ENCODE measurements at regions not wholly inside any gene's neighbourhood (a gene's known extent, or its start where the extent isn't known, plus 50 kb on each side); places are given as distances from the start of the nearest gene placed in this dataset.
"Not testable (repeated sequence)": the region's sequence is repeated elsewhere in the genome, so short reads cannot be mapped to it uniquely, and the experiment has no call there.

DNA sequence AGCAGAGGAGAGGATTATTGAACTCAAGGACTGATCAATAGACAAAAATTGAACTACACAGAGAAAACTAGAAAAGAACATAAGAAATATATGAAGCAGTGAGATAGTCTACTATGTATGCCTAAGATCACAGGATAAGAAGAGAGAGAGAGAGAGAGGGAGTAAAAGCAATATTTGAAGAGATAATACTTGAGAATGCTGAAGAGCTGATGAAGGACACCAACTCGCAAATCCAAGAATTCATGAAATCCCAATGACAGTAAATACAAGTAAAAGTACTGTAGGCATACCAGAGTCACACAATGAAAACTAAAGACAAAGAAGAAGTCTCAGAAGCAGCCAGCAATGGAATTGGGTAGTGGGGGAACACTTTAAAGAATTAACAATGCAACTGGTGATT lies 260.1 kb upstream of the SPAG17 start:
- no peak for DNase-seq

DNA sequence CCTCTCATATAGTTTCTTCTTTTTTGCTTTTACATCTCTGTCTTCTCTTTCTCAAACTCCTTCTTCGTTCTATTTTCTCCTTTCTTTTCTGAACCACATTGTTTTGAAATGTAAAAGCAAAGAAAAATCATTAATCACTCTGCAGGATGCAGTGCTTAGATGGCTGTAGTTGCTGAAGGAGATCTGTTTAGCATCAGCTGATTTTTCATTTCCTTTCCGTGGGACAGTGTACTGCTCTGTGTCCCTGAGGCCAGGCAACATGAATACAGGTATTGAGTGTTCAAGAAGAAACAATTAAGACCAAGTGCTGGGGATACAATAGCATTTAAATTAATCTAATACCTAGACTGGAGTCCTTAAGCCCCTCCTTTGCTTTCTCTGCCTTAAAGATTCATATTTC lies 257.2 kb upstream of the SPAG17 start:
- no peak for DNase-seq

GRCh38 chr1:118437664-118438063 lies 252.6 kb upstream of the SPAG17 start:
- no peak for DNase-seq

GRCh38 chr1:118429856-118430255 lies 244.8 kb upstream of the SPAG17 start:
- no peak for DNase-seq

DNA sequence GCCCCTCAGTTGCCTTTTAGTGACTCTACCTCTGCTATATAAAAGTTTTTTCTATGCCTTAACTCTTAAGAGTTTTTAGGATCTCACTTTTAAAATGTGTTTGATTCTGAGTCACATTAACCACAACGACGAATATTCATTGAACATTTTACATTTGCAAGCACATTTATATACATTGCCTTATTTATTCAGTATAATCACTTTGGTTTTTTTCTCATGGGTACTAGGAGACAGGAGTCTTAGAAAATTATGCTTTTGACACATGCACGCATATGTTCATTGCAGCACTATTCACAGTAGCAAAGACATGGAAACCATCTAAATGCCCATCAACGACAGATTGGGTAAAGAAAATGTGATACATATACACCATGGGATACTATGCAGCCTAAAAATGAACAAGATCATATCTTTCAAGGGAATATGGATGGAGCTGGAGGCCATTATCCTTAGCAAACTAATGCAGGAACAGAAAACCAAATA lies 236.9 kb upstream of the SPAG17 start:
- no peak for DNase-seq

- no peak for DNase-seq
Measured at GRCh38 chr1:118404024-118404423, 219.0 kb upstream of the SPAG17 start.

DNA sequence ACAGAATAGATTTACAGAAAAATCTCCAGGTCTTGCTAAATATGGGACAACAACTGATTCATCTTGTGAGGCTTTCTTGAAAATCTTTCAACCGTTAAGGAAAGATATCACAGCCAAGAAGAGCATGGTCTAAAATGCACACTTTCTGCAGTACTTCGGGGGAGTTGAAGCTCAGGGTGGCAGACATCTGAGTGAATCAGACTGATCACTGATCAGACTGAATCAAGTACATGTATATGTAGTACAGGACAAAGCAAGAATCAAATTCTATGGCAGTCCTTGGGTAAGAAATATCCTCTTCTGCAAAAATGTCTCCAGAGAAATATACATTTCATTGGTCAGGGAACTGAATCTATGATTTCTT lies 212.4 kb upstream of the SPAG17 start:
- DNase-seq = no peak

DNA sequence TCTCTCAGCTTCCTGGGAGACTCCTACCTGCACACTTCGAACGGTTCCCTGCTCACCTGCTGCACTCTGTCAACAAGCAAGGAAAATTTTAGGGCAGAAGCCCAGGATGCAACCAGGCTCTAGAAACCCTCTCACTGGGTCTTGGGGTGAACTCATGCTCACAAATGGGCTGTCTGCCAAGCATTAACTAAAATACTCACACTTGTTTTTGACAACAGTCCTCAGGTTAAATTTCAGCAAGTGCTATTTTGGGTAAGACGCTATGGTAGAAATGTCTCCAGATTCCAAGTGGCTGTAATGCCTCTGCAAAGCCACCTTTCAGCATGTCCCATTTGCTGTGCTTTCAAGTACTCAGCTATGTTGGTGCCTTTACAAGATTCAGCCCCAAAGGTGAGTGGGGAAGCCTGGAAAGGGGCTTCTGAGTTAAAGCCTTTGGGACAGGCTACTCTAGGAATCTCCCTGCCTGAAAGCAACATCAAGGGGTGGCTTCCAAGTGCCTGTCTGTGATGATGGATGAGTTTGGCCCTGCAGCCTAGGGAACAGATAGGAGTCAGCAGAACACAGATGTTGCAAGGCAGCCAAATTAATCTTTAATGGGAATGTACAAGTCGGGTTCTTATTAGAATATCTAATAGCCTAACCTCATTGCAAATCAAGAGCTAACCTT lies 211.9 kb upstream of the SPAG17 start:
- DNase-seq = no peak

- DNase-seq = no peak
Measured at GRCh38 chr1:118396279-118396678, 211.3 kb upstream of the SPAG17 start.

DNA sequence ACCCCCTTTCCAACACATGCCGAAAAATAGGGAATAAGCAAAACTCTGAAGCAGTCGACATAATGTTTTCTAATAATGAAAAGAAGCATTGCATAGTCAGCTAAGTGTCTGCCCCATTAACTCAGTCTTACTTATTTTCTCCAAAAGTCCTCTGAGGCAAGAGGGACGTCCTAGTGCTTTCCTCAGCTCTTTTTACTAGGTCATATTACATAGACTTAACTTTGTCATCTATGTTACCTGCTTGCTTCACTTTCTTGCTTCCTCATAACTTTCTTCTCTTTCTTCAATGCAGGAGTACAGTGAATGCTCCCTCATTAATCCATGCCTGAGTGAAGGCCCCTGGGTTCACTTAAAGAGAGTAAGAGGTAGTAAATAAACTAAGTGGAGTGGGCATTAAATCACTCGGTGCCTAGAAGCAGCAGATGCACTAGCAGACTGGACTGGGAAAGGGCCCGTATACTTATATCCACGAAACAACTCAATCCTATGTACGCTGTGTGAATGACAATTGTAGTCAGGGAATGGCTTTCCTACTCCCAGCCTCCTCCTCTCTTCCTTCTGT lies 210.5 kb upstream of the SPAG17 start:
- no peak for DNase-seq

GRCh38 chr1:118390955-118391354 lies 205.9 kb upstream of the SPAG17 start:
- DNase-seq = no peak

DNA sequence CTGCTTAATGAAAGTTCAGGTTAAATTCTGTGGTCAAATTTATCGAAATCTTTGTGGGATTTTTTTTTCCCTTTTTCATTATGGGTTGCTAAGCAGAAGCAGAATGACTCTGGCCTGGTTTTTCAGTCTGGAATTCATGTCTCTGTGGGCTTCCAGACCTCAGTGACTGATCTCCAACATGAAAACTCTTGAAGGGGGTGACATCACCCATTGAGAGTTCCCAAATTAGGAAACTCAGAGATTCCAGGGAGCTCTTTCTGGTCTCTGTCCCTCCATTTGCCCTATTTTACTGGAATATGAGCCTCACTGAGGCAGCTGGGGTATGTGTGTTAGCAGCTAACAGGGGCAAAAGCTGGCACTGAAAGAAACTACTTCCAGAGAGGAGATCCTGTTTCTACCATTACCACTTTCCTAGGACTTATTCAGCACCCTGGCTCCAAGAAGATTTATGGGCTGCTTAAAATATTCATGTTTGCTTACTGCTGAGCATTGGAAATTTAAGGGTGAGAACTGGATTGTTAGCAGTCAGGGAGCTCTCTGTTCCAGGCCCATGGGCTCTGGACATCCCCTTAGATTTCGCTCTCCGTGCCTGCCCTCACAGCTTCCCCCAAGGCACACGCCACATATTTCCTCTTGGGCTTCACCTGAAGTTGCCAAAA lies 203.4 kb upstream of the SPAG17 start:
- no peak for DNase-seq

DNA sequence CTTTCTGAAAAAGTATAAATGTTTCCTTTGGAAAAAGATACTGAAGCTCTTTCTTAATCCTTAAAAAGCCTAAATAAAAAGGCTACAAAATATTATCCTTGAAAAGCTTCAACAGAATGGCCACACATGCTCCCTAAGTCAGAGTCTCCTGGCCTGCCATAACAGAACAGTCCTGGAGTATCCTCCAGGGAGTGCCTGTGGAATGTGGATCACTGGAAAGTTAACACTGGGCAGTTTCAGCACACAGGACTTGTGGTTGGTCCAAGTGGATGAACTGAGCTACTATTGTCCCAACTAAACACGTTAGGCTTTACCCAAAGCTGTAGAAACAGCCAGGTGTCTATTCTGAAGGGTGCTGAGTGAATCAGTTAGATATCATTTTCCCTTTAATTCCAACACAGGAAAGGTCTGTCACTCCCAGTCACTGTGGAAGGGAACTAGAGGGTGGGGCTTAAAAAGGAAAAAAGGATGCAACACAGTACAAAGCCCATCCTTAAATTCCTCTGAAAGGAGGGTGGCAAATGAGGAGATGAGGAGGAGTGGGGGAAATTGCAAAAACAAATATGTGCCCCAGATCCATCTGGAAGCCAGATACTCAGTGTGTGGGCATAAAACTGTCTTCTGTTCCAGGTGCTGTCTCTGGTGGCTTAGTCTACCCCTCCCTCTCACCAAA lies 196.3 kb upstream of the SPAG17 start:
- DNase-seq = no peak

DNA sequence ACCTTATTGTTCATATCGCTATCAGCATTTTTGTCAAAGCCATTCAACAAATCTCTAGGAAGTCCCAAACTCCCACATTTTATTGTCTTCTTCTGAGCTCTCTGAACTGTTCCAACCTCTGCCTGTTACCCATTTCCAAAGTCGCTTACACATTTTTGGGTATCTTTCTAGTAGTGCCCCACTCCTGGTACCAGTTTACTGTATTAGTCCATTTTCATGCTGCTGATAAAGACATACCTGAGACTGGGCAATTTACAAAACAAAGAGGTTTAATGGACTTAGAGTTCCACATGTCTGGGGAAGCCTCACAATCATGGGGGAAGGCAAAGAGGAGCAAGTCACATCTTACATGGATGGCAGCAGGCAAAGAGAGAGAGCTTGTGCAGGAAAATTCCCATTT lies 192.2 kb upstream of the SPAG17 start:
- not testable (repeated sequence) for DNase-seq

GRCh38 chr1:118371612-118372011 lies 186.6 kb upstream of the SPAG17 start:
- DNase-seq = no peak

DNA sequence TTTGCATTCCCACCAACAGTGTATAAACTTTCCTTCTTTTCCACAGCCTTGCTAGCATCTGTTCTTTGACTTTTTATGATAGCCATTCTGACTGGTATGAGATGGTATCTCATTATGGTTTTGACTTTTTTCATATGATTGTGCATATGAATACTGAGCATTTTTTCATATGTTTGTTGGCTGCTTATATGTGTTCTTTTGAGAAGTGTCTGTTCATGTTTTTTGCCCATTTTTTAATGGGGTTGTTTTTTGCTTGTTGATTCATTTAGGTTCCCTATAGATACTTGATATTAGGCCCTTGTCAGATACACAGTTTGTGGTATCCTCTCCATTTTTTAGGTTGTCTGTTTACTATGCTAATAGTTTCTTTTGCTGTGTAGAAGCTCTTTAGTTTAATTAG lies 185.8 kb upstream of the SPAG17 start:
- DNase-seq = no peak

- DNase-seq = no peak
Measured at GRCh38 chr1:118366286-118366685, 181.3 kb upstream of the SPAG17 start.

DNA sequence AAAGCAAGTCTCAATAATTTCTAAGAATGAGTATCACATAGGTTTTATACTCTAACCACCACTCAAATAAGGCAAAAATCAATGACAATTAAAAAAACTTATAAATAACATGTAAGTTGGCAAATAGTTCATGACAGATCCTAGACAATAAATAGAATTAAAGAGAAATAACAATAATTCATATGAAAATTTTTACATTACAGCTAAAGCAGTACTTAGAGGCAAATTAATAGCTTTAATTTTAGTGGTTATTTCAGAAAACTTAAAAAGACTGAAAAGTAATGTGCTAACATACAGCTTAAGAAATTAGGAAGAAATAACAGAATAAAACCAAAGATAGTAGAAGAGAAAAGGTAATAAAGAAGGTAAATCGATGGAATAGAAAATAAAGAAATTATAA lies 179.9 kb upstream of the SPAG17 start:
- DNase-seq = no peak

DNA sequence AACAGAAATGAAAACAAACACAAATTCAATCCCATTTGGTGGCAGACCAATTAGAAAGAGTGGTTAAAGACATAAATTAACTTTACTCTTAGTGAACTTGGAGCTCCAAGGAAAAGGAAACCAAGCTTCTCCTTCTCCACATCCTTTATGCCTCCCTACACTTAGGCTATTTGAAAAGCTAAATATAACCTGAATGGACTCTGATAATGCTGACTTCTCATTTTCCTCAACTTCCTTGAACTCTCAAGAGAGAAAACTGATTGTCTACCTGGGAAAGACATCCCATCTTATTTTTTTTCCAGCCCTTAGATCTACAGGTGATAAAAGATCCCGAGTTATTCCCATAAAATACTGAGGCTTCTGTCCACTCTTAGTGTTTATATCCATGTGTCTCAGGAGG lies 178.4 kb upstream of the SPAG17 start:
- DNase-seq = no peak

DNA sequence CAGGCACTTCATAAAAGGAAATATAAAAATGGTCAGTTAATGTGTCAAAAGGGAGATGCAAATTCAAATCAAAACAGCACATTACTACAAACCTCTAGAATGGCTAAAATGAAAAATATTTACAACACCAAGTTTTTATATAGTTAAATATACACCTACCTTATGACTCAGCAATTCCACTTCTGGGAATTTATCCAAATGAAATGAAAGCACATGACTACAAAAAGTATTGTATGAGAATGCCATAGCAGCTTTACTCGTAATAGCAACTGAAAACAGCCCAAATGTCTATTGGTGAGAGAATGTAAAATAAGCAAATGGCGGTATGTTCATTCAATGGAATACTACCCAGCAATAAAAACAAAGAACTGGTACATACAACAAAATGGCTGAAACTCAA lies 175.8 kb upstream of the SPAG17 start:
- DNase-seq = no peak

- DNase-seq = no peak
Measured at GRCh38 chr1:118346936-118347335, 161.9 kb upstream of the SPAG17 start.

DNA sequence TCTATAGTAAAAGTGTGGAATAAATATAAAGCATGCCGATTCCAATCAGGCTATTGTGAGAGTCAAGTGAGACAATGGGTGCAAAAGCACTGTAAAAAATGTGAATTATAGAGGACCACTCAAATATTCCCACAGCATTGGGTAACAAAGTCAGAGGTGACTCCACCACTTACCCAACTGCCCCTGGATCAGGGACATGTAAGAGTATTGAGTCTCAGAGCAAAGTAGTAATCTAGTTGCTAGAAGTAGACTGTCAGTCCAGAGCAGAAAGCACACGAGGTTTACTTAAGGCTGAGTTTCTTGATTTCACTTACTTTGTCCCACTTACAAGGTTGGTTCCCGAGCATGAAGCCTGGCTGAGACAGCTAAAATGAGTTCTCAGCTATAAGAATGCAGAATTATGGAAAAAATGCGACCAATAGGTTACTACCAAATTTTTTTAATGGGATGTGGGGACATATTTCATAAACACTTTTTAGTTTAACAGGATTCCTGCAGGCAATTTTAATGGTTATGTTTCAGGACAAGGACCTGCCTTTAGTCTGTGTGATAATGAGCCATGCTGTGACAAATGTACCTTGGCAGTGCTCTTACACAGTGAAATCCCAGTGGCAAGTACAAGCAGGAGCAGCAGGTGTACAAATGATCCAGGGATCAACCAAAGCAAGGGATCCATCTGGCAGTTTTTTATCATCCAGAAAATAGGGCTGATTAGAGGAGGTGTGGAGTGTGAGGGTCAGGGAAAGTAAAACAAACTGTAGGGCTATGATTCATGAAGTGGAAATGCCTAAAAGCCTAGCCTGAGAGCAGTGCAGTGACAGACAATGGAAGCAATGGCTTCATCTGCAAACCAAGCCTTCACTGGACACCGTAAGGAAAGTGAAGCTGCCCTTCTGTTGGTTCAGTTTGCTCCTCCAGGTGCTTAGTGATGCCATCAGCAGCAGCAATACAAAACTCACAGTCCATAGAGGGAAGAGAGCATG lies 156.2 kb upstream of the SPAG17 start:
- no peak for DNase-seq

All from suppressor macrophage treated with lipopolysaccharide for 1 hour (primary cell).